Keratinocyte (primary cell): ENCODE measurements at regions not wholly inside any gene's neighbourhood (a gene's known extent, or its start where the extent isn't known, plus 50 kb on each side); places are given as distances from the start of the nearest gene placed in this dataset.

Source experiments
- DNase-seq: peaks from one replicate; pipeline ENCODE4 v3.0.0-alpha.2; 2011; ENCODE audit warnings: low read depth, missing footprints, low spot score
- FAIRE-seq: peaks from 2 replicates; lab custom pipeline; 2011; peaks lifted over from hg19 to GRCh38; lab: Jason Lieb, UNC
- H2AFZ ChIP-seq: 2 replicates; pipeline ENCODE4 v1.6.0; 2012; ENCODE audit warnings: low read length, control low read depth, inconsistent platforms; ENCODE audit not compliant: control insufficient read depth
- H3K27ac ChIP-seq: 2 replicates; pipeline ENCODE4 v1.5.1; 2011; ENCODE audit warnings: low read length; ENCODE audit not compliant: control insufficient read depth, insufficient read depth
- H3K27me3 ChIP-seq: 3 replicates; pipeline ENCODE4 v1.6.0; 2011; ENCODE audit warnings: low read length; ENCODE audit not compliant: control insufficient read depth, insufficient read depth; ENCODE audit errors: extremely low read depth
- H3K36me3 ChIP-seq, 2 experiments: 2 replicates in 1 of 2; 3 replicates in 1 of 2; pipeline ENCODE4 v1.5.1; 2011; ENCODE audit warnings: low read length in 2 of 2, mild to moderate bottlenecking in 1 of 2; ENCODE audit not compliant: control insufficient read depth in 2 of 2, insufficient read depth in 2 of 2; ENCODE audit errors: extremely low read depth in 1 of 2
- H3K4me1 ChIP-seq: 3 replicates; pipeline ENCODE4 v1.5.1; 2011; ENCODE audit warnings: low read length; ENCODE audit not compliant: control insufficient read depth, insufficient read depth; ENCODE audit errors: extremely low read depth
- H3K4me2 ChIP-seq: 3 replicates; pipeline ENCODE4 v1.6.0; 2011; ENCODE audit warnings: low read depth, low read length; ENCODE audit not compliant: control insufficient read depth, insufficient read depth; ENCODE audit errors: extremely low read depth
- H3K4me3 ChIP-seq, 3 experiments: fragments of 200-600 bp in 1 of 3; sonication (generic) in 1 of 3; 2 replicates in 2 of 3; 3 replicates in 1 of 3; pipeline ENCODE4 v1.5.1; 2011 to 2016; ENCODE audit warnings: low read length in 3 of 3, mild to moderate bottlenecking in 3 of 3, control low read depth in 2 of 3, inconsistent platforms in 1 of 3, low read depth in 1 of 3, mixed read lengths in 1 of 3, mixed run types in 1 of 3, moderate library complexity in 1 of 3; ENCODE audit not compliant: control insufficient read depth in 2 of 3, insufficient read depth in 2 of 3; ENCODE audit errors: extremely low read depth in 1 of 3
- H3K79me2 ChIP-seq: 2 replicates; pipeline ENCODE4 v1.6.0; 2012; ENCODE audit warnings: low read length; ENCODE audit not compliant: control insufficient read depth, insufficient read depth
- H3K9ac ChIP-seq: 3 replicates; pipeline ENCODE4 v1.6.0; 2011; ENCODE audit warnings: low read length; ENCODE audit not compliant: control insufficient read depth, insufficient read depth; ENCODE audit errors: extremely low read depth
- H3K9me1 ChIP-seq: 3 replicates; pipeline ENCODE4 v1.6.0; 2011; ENCODE audit warnings: low read length; ENCODE audit not compliant: control insufficient read depth, insufficient read depth; ENCODE audit errors: extremely low read depth
- H3K9me3 ChIP-seq: 2 replicates; pipeline ENCODE4 v1.5.1; 2012; ENCODE audit warnings: low read depth, low read length; ENCODE audit not compliant: control insufficient read depth
- H4K20me1 ChIP-seq: 3 replicates; pipeline ENCODE4 v1.6.0; 2011; ENCODE audit warnings: low read length; ENCODE audit not compliant: control insufficient read depth, insufficient read depth; ENCODE audit errors: extremely low read depth
- CTCF ChIP-seq, 3 experiments: IDR thresholded peaks in 1 of 3; conservative IDR thresholded peaks in 1 of 3; optimal IDR thresholded peaks in 1 of 3; 2 replicates in 2 of 3; 3 replicates in 1 of 3; pipeline versions ENCODE3 to v1.5.1; 2011; ENCODE audit warnings: low read length in 3 of 3, mild to moderate bottlenecking in 3 of 3, moderate library complexity in 2 of 3, control low read depth in 1 of 3, inconsistent platforms in 1 of 3; ENCODE audit not compliant: insufficient read depth in 2 of 3; ENCODE audit errors: extremely low read depth in 1 of 3
- EZH2 ChIP-seq: IDR thresholded peaks from one replicate; pipeline ENCODE4 v1.6.1; 2012; ENCODE audit warnings: inconsistent platforms, mild to moderate bottlenecking, low read length, moderate library complexity
- dilution Hi-C: fragments of 300-500 bp; cut with MboI; formaldehyde crosslinking; loops from one replicate; pipeline ENCODE4 v1.7.0; 2020; ENCODE audit warnings: low sequenced_read_pairs; ENCODE audit not compliant: extremely low pct_ligation_motif_present

DNA sequence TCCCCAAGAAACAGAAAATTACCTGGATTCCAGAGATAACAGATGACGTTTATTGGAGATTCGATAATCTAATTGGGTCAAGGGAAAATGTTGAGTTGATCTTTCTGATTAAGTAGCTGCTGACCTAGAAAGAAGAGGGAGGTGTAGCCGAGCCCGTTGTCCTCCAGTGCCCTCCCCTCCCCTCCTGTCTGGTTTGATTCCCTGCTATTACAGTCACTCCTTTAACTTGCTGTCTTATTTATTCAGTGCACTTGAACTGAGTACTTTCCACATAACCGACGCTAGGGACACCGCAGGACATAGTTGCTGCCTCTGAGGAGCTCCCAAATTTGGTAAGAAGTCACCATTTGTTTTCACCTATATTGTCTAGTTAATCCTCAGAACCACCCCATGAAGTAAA, 103.7 kb downstream of the AQP9 start:
- no peaks in the 10 kb centered on the region for H3K27me3 ChIP-seq
- FAIRE-seq (no peak), DNase-seq (no peak)
- H3K9ac ChIP-seq: no peak overlapping the region
- H2AFZ ChIP-seq: no peak overlapping the region
- H3K9me1 ChIP-seq: no peaks in the 10 kb centered on the region
- H3K79me2 ChIP-seq: no peaks in the 10 kb centered on the region
- no peaks in the 10 kb centered on the region for H4K20me1 ChIP-seq
- no peak overlapping the region for H3K4me3 ChIP-seq
- no peaks in the 10 kb centered on the region for H3K4me1 ChIP-seq
- H3K9me3 ChIP-seq: no peaks in the 10 kb centered on the region
- H3K27ac ChIP-seq: no peak overlapping the region
- H3K36me3 ChIP-seq: no peaks in the 10 kb centered on the region
- dilution Hi-C loops: no loop called here
- no peak overlapping the region for H3K4me2 ChIP-seq
- TF ChIP-seq CTCF (optimal IDR thresholded peaks at IDR 0.05 in 1 of 3, IDR thresholded peaks at IDR 0.05 in 1 of 3, conservative IDR thresholded peaks at IDR 0.05 in 1 of 3; ENCODE audit: extremely low read depth in 1 of 3, insufficient read depth in 2 of 3, low read length in 3 of 3): no peak
- TF ChIP-seq EZH2: no peak

DNA sequence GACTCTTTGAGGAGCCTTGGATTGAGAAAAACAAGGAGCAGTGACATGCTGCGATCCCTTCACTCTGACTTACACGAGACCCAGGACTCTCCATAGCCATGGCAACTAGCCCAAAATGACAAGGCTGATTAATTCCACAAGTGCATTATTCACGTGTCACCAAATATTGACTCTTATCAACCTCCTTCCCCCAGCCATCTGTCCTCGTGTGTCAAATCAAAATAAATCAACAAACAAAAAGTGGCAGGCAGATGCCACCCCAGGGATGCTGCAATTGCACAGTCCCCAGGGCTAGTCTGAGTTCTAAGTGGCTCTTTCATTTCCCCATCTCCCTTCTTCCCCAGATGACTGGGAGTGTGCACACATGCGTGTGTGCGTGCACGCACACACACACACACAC, 104.9 kb downstream of the AQP9 start:
- dilution Hi-C loops: no loop called here
- no peaks in the 10 kb centered on the region for H3K27me3 ChIP-seq
- H3K4me3 ChIP-seq: no peak overlapping the region
- H3K9me1 ChIP-seq: no peaks in the 10 kb centered on the region
- no peak overlapping the region for H3K27ac ChIP-seq
- no peak for TF ChIP-seq EZH2
- no peak for TF ChIP-seq CTCF (optimal IDR thresholded peaks at IDR 0.05 in 1 of 3, IDR thresholded peaks at IDR 0.05 in 1 of 3, conservative IDR thresholded peaks at IDR 0.05 in 1 of 3; ENCODE audit: extremely low read depth in 1 of 3, insufficient read depth in 2 of 3, low read length in 3 of 3)
- no peak overlapping the region for H2AFZ ChIP-seq
- H3K36me3 ChIP-seq: no peaks in the 10 kb centered on the region
- H3K9me3 ChIP-seq: no peaks in the 10 kb centered on the region
- DNase-seq (no peak), FAIRE-seq (no peak)
- H4K20me1 ChIP-seq: no peaks in the 10 kb centered on the region
- H3K79me2 ChIP-seq: no peaks in the 10 kb centered on the region
- H3K9ac ChIP-seq: no peak overlapping the region
- H3K4me1 ChIP-seq: no peaks in the 10 kb centered on the region
- H3K4me2 ChIP-seq: no peak overlapping the region
